ENCODE measurements at regions not wholly inside any gene's neighbourhood (a gene's known extent, or its start where the extent isn't known, plus 50 kb on each side); places are given as distances from the start of the nearest gene placed in this dataset.

- no peak for ATAC-seq (ENCODE audit: low read depth)
- H3K4me3 Mint-ChIP-seq, result no peak overlapping the region
- H3K9me3 Mint-ChIP-seq, result peaks cover 2% of the 10 kb centered on the region
- H3K27ac Mint-ChIP-seq, result no peak overlapping the region
- no peaks in the 10 kb centered on the region for H3K4me1 Mint-ChIP-seq
- DNase-seq (ENCODE audit: low spot score in 2 of 2), result no peak
- H3K27me3 Mint-ChIP-seq, result no peaks in the 10 kb centered on the region
- H3K36me3 Mint-ChIP-seq, result no peaks in the 10 kb centered on the region
Measured at GRCh38 chr11:42265072-42265471, 805.6 kb upstream of the LRRC4C start.

- Mint-ChIP-seq H3K4me1 (no peaks in the 10 kb centered on the region), H3K27ac (no peak overlapping the region), H3K4me3 (no peak overlapping the region), H3K27me3 (no peaks in the 10 kb centered on the region), H3K9me3 (peaks cover 7% of the 10 kb centered on the region), H3K36me3 (no peaks in the 10 kb centered on the region)
- ATAC-seq (ENCODE audit: low read depth), result no peak
- no peak for DNase-seq (ENCODE audit: low spot score in 2 of 2)
Measured at GRCh38 chr11:42271306-42271705, 811.9 kb upstream of the LRRC4C start.

- H3K27ac Mint-ChIP-seq, result no peak overlapping the region
- H3K4me1 Mint-ChIP-seq, result no peaks in the 10 kb centered on the region
- no peak for DNase-seq (ENCODE audit: low spot score in 2 of 2)
- peaks cover 10% of the 10 kb centered on the region for H3K9me3 Mint-ChIP-seq
- no peaks in the 10 kb centered on the region for H3K27me3 Mint-ChIP-seq
- no peaks in the 10 kb centered on the region for H3K36me3 Mint-ChIP-seq
- H3K4me3 Mint-ChIP-seq, result no peak overlapping the region
- ATAC-seq (ENCODE audit: low read depth), result no peak
Measured at GRCh38 chr11:42273977-42274376, 814.5 kb upstream of the LRRC4C start.

- Mint-ChIP-seq H3K27ac (no peak overlapping the region), H3K27me3 (no peaks in the 10 kb centered on the region), H3K4me3 (no peak overlapping the region), H3K4me1 (no peaks in the 10 kb centered on the region), H3K36me3 (no peaks in the 10 kb centered on the region), H3K9me3 (peaks cover 11% of the 10 kb centered on the region)
- DNase-seq (ENCODE audit: low spot score in 2 of 2) (no peak), ATAC-seq (ENCODE audit: low read depth) (no peak)
Measured at GRCh38 chr11:42296910-42297309, 837.5 kb upstream of the LRRC4C start.

GRCh38 chr11:42299780-42300179, 840.3 kb upstream of the LRRC4C start:
- DNase-seq (ENCODE audit: low spot score in 2 of 2) (no peak), ATAC-seq (ENCODE audit: low read depth) (no peak)
- no peak overlapping the region for H3K4me3 Mint-ChIP-seq
- no peaks in the 10 kb centered on the region for H3K4me1 Mint-ChIP-seq
- no peaks in the 10 kb centered on the region for H3K36me3 Mint-ChIP-seq
- H3K9me3 Mint-ChIP-seq, result peaks cover 8% of the 10 kb centered on the region
- H3K27ac Mint-ChIP-seq, result no peak overlapping the region
- no peaks in the 10 kb centered on the region for H3K27me3 Mint-ChIP-seq

GRCh38 chr11:42301777-42302176, 842.3 kb upstream of the LRRC4C start:
- H3K4me3 Mint-ChIP-seq, result no peak overlapping the region
- no peaks in the 10 kb centered on the region for H3K4me1 Mint-ChIP-seq
- no peaks in the 10 kb centered on the region for H3K27me3 Mint-ChIP-seq
- ATAC-seq (ENCODE audit: low read depth), result no peak
- no peak for DNase-seq (ENCODE audit: low spot score in 2 of 2)
- H3K36me3 Mint-ChIP-seq, result no peaks in the 10 kb centered on the region
- no peak overlapping the region for H3K27ac Mint-ChIP-seq
- H3K9me3 Mint-ChIP-seq, result peaks cover 6% of the 10 kb centered on the region

- DNase-seq (ENCODE audit: low spot score in 2 of 2) (no peak), ATAC-seq (ENCODE audit: low read depth) (no peak)
- Mint-ChIP-seq H3K36me3 (no peaks in the 10 kb centered on the region), H3K27ac (no peak overlapping the region), H3K4me3 (no peak overlapping the region), H3K9me3 (peaks cover 6% of the 10 kb centered on the region), H3K4me1 (peaks cover 2% of the 10 kb centered on the region), H3K27me3 (no peaks in the 10 kb centered on the region)
Measured at GRCh38 chr11:42311514-42311913, 852.1 kb upstream of the LRRC4C start.

- Mint-ChIP-seq H3K27me3 (no peaks in the 10 kb centered on the region), H3K9me3 (peaks cover 6% of the 10 kb centered on the region), H3K36me3 (no peaks in the 10 kb centered on the region), H3K4me1 (peaks cover 2% of the 10 kb centered on the region), H3K27ac (no peak overlapping the region), H3K4me3 (no peak overlapping the region)
- ATAC-seq (ENCODE audit: low read depth) (no peak), DNase-seq (ENCODE audit: low spot score in 2 of 2) (no peak)
Measured at GRCh38 chr11:42311944-42312343, 852.5 kb upstream of the LRRC4C start.

GRCh38 chr11:42315267-42315666, 855.8 kb upstream of the LRRC4C start:
- Mint-ChIP-seq H3K4me3 (no peak overlapping the region), H3K27me3 (no peaks in the 10 kb centered on the region), H3K36me3 (no peaks in the 10 kb centered on the region), H3K4me1 (peaks cover 2% of the 10 kb centered on the region), H3K27ac (no peak overlapping the region), H3K9me3 (peaks cover 2% of the 10 kb centered on the region)
- ATAC-seq (ENCODE audit: low read depth) (no peak), DNase-seq (ENCODE audit: low spot score in 2 of 2) (no peak)

GRCh38 chr11:42315846-42316245, 856.4 kb upstream of the LRRC4C start:
- Mint-ChIP-seq H3K27ac (no peak overlapping the region), H3K9me3 (peaks cover 2% of the 10 kb centered on the region), H3K4me1 (peaks cover 2% of the 10 kb centered on the region), H3K27me3 (no peaks in the 10 kb centered on the region), H3K36me3 (no peaks in the 10 kb centered on the region), H3K4me3 (no peak overlapping the region)
- no peak for ATAC-seq (ENCODE audit: low read depth)
- no peak for DNase-seq (ENCODE audit: low spot score in 2 of 2)

GRCh38 chr11:42319921-42320320, 860.5 kb upstream of the LRRC4C start:
- ATAC-seq (ENCODE audit: low read depth), result no peak
- no peaks in the 10 kb centered on the region for H3K36me3 Mint-ChIP-seq
- H3K27me3 Mint-ChIP-seq, result no peaks in the 10 kb centered on the region
- H3K9me3 Mint-ChIP-seq, result peaks cover 2% of the 10 kb centered on the region
- no peak overlapping the region for H3K4me3 Mint-ChIP-seq
- DNase-seq (ENCODE audit: low spot score in 2 of 2), result no peak
- H3K4me1 Mint-ChIP-seq, result no peaks in the 10 kb centered on the region
- H3K27ac Mint-ChIP-seq, result no peak overlapping the region

GRCh38 chr11:42329929-42330565, 870.6 kb upstream of the LRRC4C start:
- ATAC-seq (ENCODE audit: low read depth) (no peak), DNase-seq (ENCODE audit: low spot score in 2 of 2) (no peak)
- Mint-ChIP-seq H3K9me3 (peaks cover 1% of the 10 kb centered on the region), H3K4me1 (no peaks in the 10 kb centered on the region), H3K36me3 (no peaks in the 10 kb centered on the region), H3K27ac (no peak overlapping the region), H3K27me3 (no peaks in the 10 kb centered on the region), H3K4me3 (no peak overlapping the region)

- no peaks in the 10 kb centered on the region for H3K36me3 Mint-ChIP-seq
- H3K4me3 Mint-ChIP-seq, result no peak overlapping the region
- DNase-seq (ENCODE audit: low spot score in 2 of 2) (no peak), ATAC-seq (ENCODE audit: low read depth) (no peak)
- H3K27me3 Mint-ChIP-seq, result no peaks in the 10 kb centered on the region
- H3K4me1 Mint-ChIP-seq, result no peaks in the 10 kb centered on the region
- H3K9me3 Mint-ChIP-seq, result peaks cover 7% of the 10 kb centered on the region
- H3K27ac Mint-ChIP-seq, result no peak overlapping the region
Measured at GRCh38 chr11:42337786-42338455, 878.5 kb upstream of the LRRC4C start.

GRCh38 chr11:42344204-42344792, 884.8 kb upstream of the LRRC4C start:
- ATAC-seq (ENCODE audit: low read depth) (no peak), DNase-seq (ENCODE audit: low spot score in 2 of 2) (no peak)
- H3K4me3 Mint-ChIP-seq, result no peak overlapping the region
- H3K27ac Mint-ChIP-seq, result no peak overlapping the region
- no peaks in the 10 kb centered on the region for H3K27me3 Mint-ChIP-seq
- H3K4me1 Mint-ChIP-seq, result no peaks in the 10 kb centered on the region
- H3K9me3 Mint-ChIP-seq, result peaks cover 4% of the 10 kb centered on the region
- no peaks in the 10 kb centered on the region for H3K36me3 Mint-ChIP-seq

GRCh38 chr11:42345933-42346332, 886.5 kb upstream of the LRRC4C start:
- DNase-seq (ENCODE audit: low spot score in 2 of 2) (no peak), ATAC-seq (ENCODE audit: low read depth) (no peak)
- no peak overlapping the region for H3K27ac Mint-ChIP-seq
- no peaks in the 10 kb centered on the region for H3K36me3 Mint-ChIP-seq
- H3K4me3 Mint-ChIP-seq, result no peak overlapping the region
- H3K27me3 Mint-ChIP-seq, result no peaks in the 10 kb centered on the region
- no peaks in the 10 kb centered on the region for H3K4me1 Mint-ChIP-seq
- H3K9me3 Mint-ChIP-seq, result peaks cover 1% of the 10 kb centered on the region

Measured in memory B cell (primary cell).